Loucy (cell line): ENCODE measurements at regions not wholly inside any gene's neighbourhood (a gene's known extent, or its start where the extent isn't known, plus 50 kb on each side); places are given as distances from the start of the nearest gene placed in this dataset.

ENCODE experiments used
- CTCF ChIP-seq: fragments of 200-600 bp; sonication (generic); conservative IDR thresholded peaks from 2 replicates; pipeline ENCODE4 v1.5.1; 2014; ENCODE audit warnings: mild to moderate bottlenecking, antibody characterized with exemption, low read length
- EZH2phosphoT487 ChIP-seq: fragments of 200-600 bp; IDR thresholded peaks from 2 replicates; pipeline ENCODE4 v1.6.1; 2018; ENCODE audit warnings: antibody characterized with exemption, mild to moderate bottlenecking, moderate library complexity, borderline replicate concordance

- TF ChIP-seq CTCF (no peak), EZH2phosphoT487 (no peak)
Measured at GRCh38 chr12:124725597-124726237, 137.9 kb downstream of the SCARB1 start.
